Aorta (tissue), 5 donors: ENCODE measurements at regions not wholly inside any gene's neighbourhood (a gene's known extent, or its start where the extent isn't known, plus 50 kb on each side); places are given as distances from the start of the nearest gene placed in this dataset.

Source experiments
- ATAC-seq: fragments of 200-7000 bp; cut with Tn5 transposase; one replicate; pipeline ENCODE4 v1.9.1; 2022; ENCODE audit warnings: moderate library complexity; ENCODE audit not compliant: low FRiP score
- DNase-seq, 2 donors: peaks; one replicate each; pipeline ENCODE4 v3.0.0-alpha.2; 2020
- H3K27ac ChIP-seq, 2 donors: one replicate each; pipeline ENCODE4 v1.5.1; 2013; ENCODE audit warnings: low read length in 2 of 2, mild to moderate bottlenecking in 2 of 2, moderate library complexity in 2 of 2, control low read depth in 1 of 2, inconsistent platforms in 1 of 2, low read depth in 1 of 2
- H3K27me3 ChIP-seq, 2 donors: one replicate each; pipeline ENCODE4 v1.6.1; 2013; ENCODE audit warnings: control low read depth in 1 of 2, low read length in 1 of 2, mild to moderate bottlenecking in 1 of 2, moderate library complexity in 1 of 2; ENCODE audit not compliant: insufficient read depth in 2 of 2, control insufficient read depth in 1 of 2
- H3K36me3 ChIP-seq, 2 donors: one replicate each; pipeline ENCODE4 v1.6.1; 2013; ENCODE audit warnings: control low read depth in 1 of 2, low read length in 1 of 2, mild to moderate bottlenecking in 1 of 2; ENCODE audit not compliant: insufficient read depth in 2 of 2, control insufficient read depth in 1 of 2
- H3K4me1 ChIP-seq, 2 donors: one replicate each; pipeline ENCODE4 v1.6.1; 2013; ENCODE audit warnings: low read length in 2 of 2, control low read depth in 1 of 2, mild to moderate bottlenecking in 1 of 2, moderate library complexity in 1 of 2; ENCODE audit not compliant: insufficient read depth in 2 of 2, control insufficient read depth in 1 of 2
- H3K4me3 ChIP-seq, 2 donors: one replicate each; pipeline ENCODE4 v1.5.1; 2013; ENCODE audit warnings: low read length in 2 of 2, control low read depth in 1 of 2, mild to moderate bottlenecking in 1 of 2
- H3K9me3 ChIP-seq: one replicate; pipeline ENCODE4 v1.6.1; 2013; ENCODE audit warnings: mild to moderate bottlenecking, low read length; ENCODE audit not compliant: control insufficient read depth
- WGBS, 2 donors: extraction: QIAGEN DNeasy Blood & Tissue Kit; methylation state at CpG; one replicate each; pipeline ENCODE4 v1.1.7; 2013; 5-methylcytosine and 5-hydroxymethylcytosine counted together
- intact Hi-C, 2 donors: fragments of 100-400 bp; cut with DNase I; formaldehyde crosslinking; loops; one replicate each; pipeline versions ENCODE4 v1.14.2 to v1.15.0; 2022
- donor health status: healthy with polysubstance abuse.
- donor health status: Bipolar disorder and iron deficiency.
- donor health status: DM: no; HTN: no; CAD: no.
- donor health status: DM: no; HTN: no; CAD: no.
- donor health status: DM: yes; HTN: yes; CAD: no.

DNA sequence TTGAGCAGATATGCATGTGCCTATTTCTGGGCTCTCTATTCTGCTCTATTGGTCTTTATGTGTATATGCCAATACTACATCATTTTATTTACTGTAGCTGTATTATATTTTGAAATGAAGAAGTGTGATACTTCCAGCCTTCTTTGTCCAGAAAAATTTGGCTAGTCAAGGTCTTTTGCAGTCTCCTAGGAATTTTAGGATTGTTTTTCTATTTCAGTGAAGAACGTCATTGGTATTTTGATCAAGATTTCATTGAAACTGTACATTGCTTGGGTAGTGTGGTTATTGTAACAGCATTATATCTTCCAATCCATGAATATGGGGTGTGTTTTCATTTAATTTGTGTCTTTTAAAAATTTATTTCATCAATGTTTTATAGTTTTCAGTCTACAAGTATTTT lies 400.3 kb downstream of the AASDHPPT start:
- ATAC-seq, result no peak
- peaks cover 4% of the 10 kb centered on the region for H3K9me3 ChIP-seq
- no peaks in the 10 kb centered on the region for H3K36me3 ChIP-seq
- no peak overlapping the region for H3K4me3 ChIP-seq
- H3K4me1 ChIP-seq, result no peaks in the 10 kb centered on the region
- H3K27ac ChIP-seq, result no peak overlapping the region
- intact Hi-C loops, result no loop called here
- peaks cover 0 to 2% of the 10 kb centered on the region in 2 donors for H3K27me3 ChIP-seq
- 4 to 14% methylated on average over 1 of the region's 1 CpG for WGBS, 2 donors
- no peak for DNase-seq

DNA sequence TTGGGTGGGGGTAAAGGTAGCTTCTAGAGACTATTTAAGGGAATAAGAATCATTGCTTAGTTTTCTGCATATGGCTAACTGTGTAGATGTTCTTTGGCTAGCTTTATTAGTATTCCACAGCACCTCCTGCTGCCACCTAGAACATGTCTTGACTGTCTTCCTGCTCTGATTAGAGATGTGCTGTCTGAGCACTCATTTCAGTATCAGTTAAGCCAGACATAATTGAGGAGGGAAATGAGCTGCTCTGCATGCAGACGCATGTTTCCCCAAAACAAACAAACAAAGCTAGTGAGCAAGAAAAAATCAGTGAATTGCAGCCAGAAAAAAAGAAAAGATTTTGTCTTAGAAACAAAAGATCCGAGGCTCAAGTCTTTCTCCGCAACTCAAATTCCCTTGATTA lies 402.2 kb downstream of the AASDHPPT start:
- Histone ChIP-seq H3K27ac (no peak overlapping the region), H3K9me3 (no peaks in the 10 kb centered on the region)

DNA sequence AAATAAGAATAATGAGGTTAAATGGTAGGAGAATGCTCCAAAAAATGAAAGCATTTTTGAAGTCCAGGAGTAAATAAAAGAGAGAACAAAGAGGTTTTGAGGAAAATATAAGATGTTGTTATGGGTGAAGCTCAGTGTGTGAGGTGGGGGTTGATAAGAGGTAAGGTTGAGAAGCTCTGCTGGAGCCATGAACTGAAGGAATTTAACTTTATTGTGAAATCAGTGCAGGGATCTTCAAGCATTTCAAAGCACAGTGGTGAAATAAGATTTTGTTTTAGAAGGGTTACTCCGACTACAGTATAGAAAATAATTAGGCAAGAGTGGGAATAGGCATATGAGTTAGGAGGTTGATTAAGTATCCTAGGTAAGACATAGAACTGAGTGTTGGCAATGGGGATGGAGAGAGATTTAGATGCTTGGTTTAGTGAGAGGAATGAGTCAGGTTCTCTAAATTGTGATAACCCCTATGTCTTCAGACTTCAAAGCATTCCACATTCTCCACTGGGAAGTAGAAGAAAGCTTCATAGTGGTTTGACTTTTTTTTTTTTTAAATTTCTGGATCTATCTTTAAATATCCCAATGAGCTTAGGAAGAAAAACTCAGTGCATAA lies 403.2 kb downstream of the AASDHPPT start:
- intact Hi-C loops, result no loop called here
- H3K9me3 ChIP-seq, result no peaks in the 10 kb centered on the region
- no peaks in the 10 kb centered on the region for H3K4me1 ChIP-seq
- H3K27me3 ChIP-seq, result no peaks in the 10 kb centered on the region
- DNase-seq (no peak), ATAC-seq (no peak)
- H3K36me3 ChIP-seq, result no peaks in the 10 kb centered on the region
- 84 to 87% methylated on average over 1 of the region's 1 CpG for WGBS, 2 donors
- H3K27ac ChIP-seq, result no peak overlapping the region
- H3K4me3 ChIP-seq, result no peak overlapping the region

More for the DNA sequence above, 402.2 kb downstream of the AASDHPPT start:
- no peak for DNase-seq
- Histone ChIP-seq H3K36me3 (no peaks in the 10 kb centered on the region), H3K27me3 (no peaks in the 10 kb centered on the region), H3K4me3 (no peak overlapping the region), H3K4me1 (no peaks in the 10 kb centered on the region)
- ATAC-seq, result no peak
- 70 to 74% methylated on average over 3 of the region's 3 CpGs for WGBS, 2 donors
- intact Hi-C loops, result no loop called here

DNA sequence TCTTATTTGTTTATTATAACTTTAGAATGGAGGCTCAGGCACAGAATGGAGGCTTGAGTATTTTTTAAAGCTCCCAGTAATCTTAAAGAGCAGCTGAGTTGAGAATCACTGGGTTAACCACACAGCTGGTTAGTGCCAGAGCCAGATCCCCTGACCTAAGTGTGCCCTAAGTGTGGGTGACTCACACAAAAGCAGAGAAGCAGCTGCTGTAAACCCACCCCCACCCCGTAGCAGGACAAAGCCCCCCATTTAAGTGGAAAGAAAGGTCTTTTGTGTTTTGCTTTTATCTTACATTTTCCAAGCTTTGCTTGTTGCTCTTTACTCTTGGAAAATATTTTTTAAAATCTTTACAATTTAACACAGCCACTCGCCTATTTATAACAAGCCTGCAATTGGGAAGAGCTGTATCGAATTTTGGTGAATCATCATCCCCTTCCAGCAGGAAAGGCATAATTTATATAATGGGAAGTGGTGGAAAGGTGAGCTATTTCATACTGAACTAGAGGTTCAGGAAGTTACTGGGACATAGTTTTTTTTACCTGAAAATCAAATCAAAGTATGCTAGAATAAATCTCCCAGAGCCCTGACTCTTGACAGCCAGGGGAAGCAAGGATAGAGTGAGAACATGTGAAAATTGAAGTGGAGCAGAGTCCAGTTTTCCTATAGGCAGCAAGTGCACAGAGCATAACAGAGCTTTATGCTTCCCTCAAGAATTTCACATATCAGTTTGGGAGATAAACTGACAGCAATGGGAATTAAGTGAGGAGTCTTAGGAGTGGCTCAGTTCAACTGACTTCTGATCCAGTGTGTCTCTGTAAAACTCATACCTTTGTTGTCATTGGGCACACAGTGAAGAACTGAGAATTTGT lies 405.7 kb downstream of the AASDHPPT start:
- no peak for ATAC-seq
- DNase-seq, result no peak
- H3K27ac ChIP-seq, result no peak overlapping the region
- H3K9me3 ChIP-seq, result no peaks in the 10 kb centered on the region
- no peaks in the 10 kb centered on the region for H3K27me3 ChIP-seq
- 28 to 36% methylated on average over 3 of the region's 3 CpGs for WGBS, 2 donors
- H3K4me3 ChIP-seq, result no peak overlapping the region
- H3K4me1 ChIP-seq, result no peaks in the 10 kb centered on the region
- intact Hi-C loops, result no loop called here
- no peaks in the 10 kb centered on the region for H3K36me3 ChIP-seq

DNA sequence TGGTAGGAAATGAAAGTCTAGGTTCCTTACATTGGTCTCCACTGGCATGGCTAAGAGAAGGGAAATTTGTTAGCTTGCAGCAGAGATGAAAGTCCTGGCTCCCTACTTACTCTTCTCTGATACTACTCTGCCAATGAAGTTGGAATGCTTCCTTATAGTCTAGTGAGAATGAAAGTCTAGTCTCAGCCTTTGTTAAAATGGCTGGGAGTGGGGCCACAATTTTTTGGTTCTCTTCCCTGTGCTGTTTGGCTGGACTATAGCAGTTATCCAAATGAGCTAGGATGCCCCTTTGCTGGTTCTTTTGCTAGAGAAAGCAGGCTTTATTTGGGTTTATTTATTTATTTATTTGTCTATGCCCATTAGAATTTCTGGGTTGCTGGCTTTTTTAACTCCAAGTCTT lies 414.3 kb downstream of the AASDHPPT start:
- intact Hi-C loops, result no loop called here
- Histone ChIP-seq H3K27ac (no peak overlapping the region), H3K36me3 (no peaks in the 10 kb centered on the region), H3K4me3 (no peak overlapping the region), H3K27me3 (no peaks in the 10 kb centered on the region), H3K4me1 (no peaks in the 10 kb centered on the region), H3K9me3 (no peaks in the 10 kb centered on the region)
- DNase-seq (no peak), ATAC-seq (no peak)

DNA sequence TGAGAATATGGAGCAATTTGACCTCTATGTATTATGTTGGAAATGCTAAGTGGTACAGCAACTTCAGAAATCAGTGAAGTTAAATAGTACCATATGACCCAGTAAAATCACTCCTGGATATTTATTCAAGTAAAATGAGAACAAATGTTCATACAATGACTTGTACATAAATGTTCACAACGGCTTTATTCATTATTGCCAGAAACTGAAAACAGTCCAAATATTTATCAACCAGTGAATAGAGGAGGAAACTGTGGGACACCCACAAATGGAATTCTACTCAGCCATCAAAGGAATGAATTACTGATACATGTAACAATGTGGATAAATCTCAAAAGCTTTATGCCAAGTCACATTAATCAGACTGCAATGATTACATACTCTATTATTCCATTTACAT lies 416.3 kb downstream of the AASDHPPT start:
- H3K36me3 ChIP-seq, result no peaks in the 10 kb centered on the region
- no peak overlapping the region for H3K27ac ChIP-seq
- no peak for ATAC-seq
- no peak overlapping the region for H3K4me3 ChIP-seq
- H3K27me3 ChIP-seq, result no peaks in the 10 kb centered on the region
- intact Hi-C loops, result no loop called here
- H3K9me3 ChIP-seq, result no peaks in the 10 kb centered on the region
- no peaks in the 10 kb centered on the region for H3K4me1 ChIP-seq
- 24 to 34% methylated on average over 1 of the region's 1 CpG for WGBS, 2 donors
- no peak for DNase-seq

DNA sequence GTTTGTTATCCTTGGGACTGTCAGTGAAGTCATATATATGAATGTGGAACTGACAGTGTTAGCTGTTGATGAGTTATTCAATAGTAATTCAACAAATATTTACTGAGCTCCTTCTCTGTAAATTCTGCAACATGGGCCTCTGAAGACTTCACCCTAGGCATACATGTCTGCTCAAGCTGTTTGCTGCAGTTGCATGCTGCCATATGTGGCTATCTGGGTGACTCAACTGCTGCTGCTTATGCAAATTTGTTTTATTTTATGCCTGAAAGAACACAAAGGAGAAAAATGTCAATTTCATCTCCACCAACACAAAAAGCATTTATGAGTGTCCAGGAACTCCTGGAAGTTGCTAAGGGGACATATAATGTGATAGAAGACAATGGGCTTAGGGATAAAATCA lies 417.6 kb downstream of the AASDHPPT start:
- intact Hi-C loops, result no loop called here
- Histone ChIP-seq H3K36me3 (no peaks in the 10 kb centered on the region), H3K4me3 (no peak overlapping the region), H3K27ac (no peak overlapping the region), H3K9me3 (no peaks in the 10 kb centered on the region), H3K27me3 (no peaks in the 10 kb centered on the region), H3K4me1 (no peaks in the 10 kb centered on the region)
- DNase-seq (no peak), ATAC-seq (no peak)

DNA sequence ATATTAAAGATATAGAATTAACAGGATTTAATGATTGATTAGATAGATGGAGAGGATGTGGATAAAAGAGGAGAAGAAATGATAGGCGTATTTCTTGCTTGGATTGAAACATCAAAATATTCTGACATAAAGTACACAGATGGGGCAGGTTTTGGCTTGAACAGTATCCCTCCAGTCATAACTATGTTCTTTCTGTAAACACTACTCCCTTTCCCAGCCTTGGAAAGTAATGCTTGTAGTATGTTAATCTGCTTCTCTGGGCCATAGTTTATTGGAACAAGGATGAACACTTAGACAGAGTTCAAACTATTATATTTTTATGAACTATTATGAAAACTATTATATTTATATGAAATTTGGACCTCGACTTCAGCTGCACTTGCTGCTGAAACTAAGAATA lies 419.2 kb downstream of the AASDHPPT start:
- DNase-seq (no peak), ATAC-seq (no peak)
- intact Hi-C loops, result no loop called here
- 89 to 90% methylated on average over 2 of the region's 2 CpGs for WGBS, 2 donors
- no peak overlapping the region for H3K27ac ChIP-seq
- H3K36me3 ChIP-seq, result no peaks in the 10 kb centered on the region
- H3K27me3 ChIP-seq, result no peaks in the 10 kb centered on the region
- H3K4me1 ChIP-seq, result no peaks in the 10 kb centered on the region
- H3K4me3 ChIP-seq, result no peak overlapping the region
- no peaks in the 10 kb centered on the region for H3K9me3 ChIP-seq

DNA sequence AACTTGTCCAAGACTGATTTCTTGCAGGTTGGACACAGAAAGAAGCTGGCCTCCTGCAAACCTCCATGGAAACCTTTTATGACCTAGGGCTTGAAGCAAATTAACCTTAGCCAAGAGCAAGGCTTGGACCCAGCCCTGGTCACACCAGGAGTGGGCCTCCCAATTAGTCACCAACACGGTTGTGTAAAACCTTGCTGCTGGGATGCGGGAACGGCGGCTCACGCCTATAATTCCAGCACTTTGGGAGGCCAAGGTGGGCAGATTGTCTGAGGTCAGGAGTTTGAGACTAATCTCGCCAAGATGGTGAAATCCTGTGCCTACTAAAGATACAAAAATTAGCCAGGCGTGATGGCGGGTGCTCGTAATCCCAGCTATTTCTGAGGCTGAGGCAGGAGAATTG lies 419.9 kb downstream of the AASDHPPT start:
- 95 to 96% methylated on average over 9 of the region's 9 CpGs for WGBS, 2 donors
- no peaks in the 10 kb centered on the region for H3K36me3 ChIP-seq
- DNase-seq (no peak), ATAC-seq (no peak)
- H3K9me3 ChIP-seq, result no peaks in the 10 kb centered on the region
- H3K27me3 ChIP-seq, result no peaks in the 10 kb centered on the region
- no peak overlapping the region for H3K27ac ChIP-seq
- intact Hi-C loops, result no loop called here
- H3K4me1 ChIP-seq, result no peaks in the 10 kb centered on the region
- no peak overlapping the region for H3K4me3 ChIP-seq
